GM18858 (cell line): ENCODE measurements at regions not wholly inside any gene's neighbourhood (a gene's known extent, or its start where the extent isn't known, plus 50 kb on each side); places are given as distances from the start of the nearest gene placed in this dataset.
"Not testable (repeated sequence)": the region's sequence is repeated elsewhere in the genome, so short reads cannot be mapped to it uniquely, and the experiment has no call there.

Experiments
- ATAC-seq: cut with Tn5 transposase; IDR thresholded peaks from one replicate; pipeline ENCODE4 v1.9.1; 2021; ENCODE audit not compliant: unreplicated experiment

- ATAC-seq: no peak
Measured at GRCh38 chr14:34300882-34301734, 160.9 kb downstream of the SPTSSA start.

- no peak for ATAC-seq
Measured at GRCh38 chr14:34300330-34300729, 161.7 kb downstream of the SPTSSA start.

GRCh38 chr14:34299360-34299759 lies 162.7 kb downstream of the SPTSSA start:
- ATAC-seq: no peak

GRCh38 chr14:34297786-34298520 lies 164.1 kb downstream of the SPTSSA start:
- ATAC-seq: no peak

- ATAC-seq: no peak
Measured at GRCh38 chr14:34283590-34283989, 178.4 kb downstream of the SPTSSA start.

GRCh38 chr14:34277191-34277590 lies 184.8 kb downstream of the SPTSSA start:
- peak; percentile 69 for ATAC-seq

- ATAC-seq: no peak
Measured at GRCh38 chr14:34275530-34275929, 186.5 kb downstream of the SPTSSA start.

GRCh38 chr14:34275078-34275477 lies 187.0 kb downstream of the SPTSSA start:
- ATAC-seq: no peak

- ATAC-seq: not testable (repeated sequence)
Measured at GRCh38 chr14:34273716-34274115, 188.3 kb downstream of the SPTSSA start.

GRCh38 chr14:34270361-34270760 lies 191.7 kb downstream of the SPTSSA start:
- ATAC-seq: no peak

GRCh38 chr14:34266344-34266743 lies 195.7 kb downstream of the SPTSSA start:
- ATAC-seq: no peak

GRCh38 chr14:34262127-34262910 lies 199.7 kb downstream of the SPTSSA start:
- no peak for ATAC-seq

- no peak for ATAC-seq
Measured at GRCh38 chr14:34259996-34260395, 202.0 kb downstream of the SPTSSA start.

- ATAC-seq: no peak
Measured at GRCh38 chr14:34258318-34258717, 203.7 kb downstream of the SPTSSA start.

- no peak for ATAC-seq
Measured at GRCh38 chr14:34257505-34257904, 204.5 kb downstream of the SPTSSA start.

- ATAC-seq: no peak
Measured at GRCh38 chr14:34256223-34256622, 205.8 kb downstream of the SPTSSA start.

GRCh38 chr14:34254571-34254970 lies 207.5 kb downstream of the SPTSSA start:
- no peak for ATAC-seq

- ATAC-seq: no peak
Measured at GRCh38 chr14:34254031-34254430, 208.0 kb downstream of the SPTSSA start.

GRCh38 chr14:34252227-34252626 lies 209.8 kb downstream of the SPTSSA start:
- no peak for ATAC-seq

GRCh38 chr14:34251662-34252061 lies 210.4 kb downstream of the SPTSSA start:
- ATAC-seq: no peak

GRCh38 chr14:34250959-34251358 lies 211.1 kb downstream of the SPTSSA start:
- ATAC-seq: no peak
